LHCN-M2 (cell line): ENCODE measurements at regions not wholly inside any gene's neighbourhood (a gene's known extent, or its start where the extent isn't known, plus 50 kb on each side); places are given as distances from the start of the nearest gene placed in this dataset.

Experiments used
- DNase-seq: peaks from one replicate; pipeline ENCODE4 v3.0.0-alpha.2; 2012; ENCODE audit warnings: low read depth

DNA sequence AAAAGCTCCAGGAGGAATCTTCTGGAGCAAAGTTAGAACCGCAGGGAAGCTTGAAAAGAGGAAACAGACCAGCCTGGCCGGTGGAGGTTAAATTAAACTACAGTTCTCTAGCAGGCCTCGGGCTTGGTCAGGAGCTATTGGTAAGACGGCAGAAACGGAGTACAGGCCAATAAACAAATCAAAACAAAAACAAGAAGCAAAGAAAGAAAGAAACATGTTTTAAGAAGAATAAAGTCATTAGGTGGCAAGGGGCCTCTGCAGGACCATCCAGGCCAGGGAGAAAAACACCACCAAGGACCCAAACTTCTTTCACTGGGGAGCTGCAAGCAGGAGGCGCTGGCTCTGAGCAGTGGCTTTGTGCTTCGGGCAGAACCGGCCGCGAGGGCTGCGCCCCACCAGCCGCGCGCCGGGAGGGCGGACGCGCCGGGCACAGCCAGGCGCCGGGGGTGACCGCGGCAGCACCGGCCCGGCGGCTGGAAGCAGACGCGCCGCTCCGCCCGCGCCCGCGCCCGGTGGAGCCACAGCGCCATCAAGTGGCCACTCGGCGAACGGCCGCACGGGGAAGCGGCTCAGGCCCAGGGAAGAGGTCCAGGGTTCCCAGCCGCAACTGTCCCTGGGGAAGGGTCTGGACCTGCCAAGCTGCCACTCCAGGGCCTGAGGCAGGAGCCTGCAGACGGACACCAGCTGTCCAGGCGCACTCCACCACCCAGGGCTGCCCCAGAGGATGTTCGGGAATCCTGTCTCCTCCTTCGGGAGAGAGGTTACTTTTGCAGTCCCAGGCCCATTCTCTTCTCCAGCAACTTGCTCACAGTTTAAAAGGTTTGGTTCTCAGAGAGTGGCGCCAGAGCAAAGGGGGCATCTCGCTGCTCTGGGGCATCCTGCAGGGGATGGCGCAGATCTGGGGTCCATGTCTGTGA is 419.4 kb downstream of the SOX9 start:
- peak; percentile 81 for DNase-seq

DNA sequence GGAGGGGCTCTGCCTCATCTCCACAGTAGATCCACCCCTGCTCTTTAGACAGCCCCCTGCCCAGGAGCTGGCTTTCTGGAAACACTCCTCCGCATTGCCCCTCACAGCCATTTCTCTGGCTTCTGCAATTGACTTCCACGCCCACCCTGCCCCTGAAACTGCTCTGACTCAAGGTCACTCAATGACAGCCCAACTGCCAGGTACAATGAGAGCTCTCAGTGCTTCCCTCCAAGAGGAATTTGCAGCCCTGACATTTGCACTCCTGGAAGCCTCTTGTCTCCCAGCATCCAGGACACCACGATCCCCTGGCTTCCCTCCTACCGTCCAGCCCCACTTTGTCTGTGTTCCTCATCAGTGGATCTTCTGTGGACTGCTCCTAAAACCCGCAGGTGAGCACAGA is 421.5 kb downstream of the SOX9 start:
- DNase-seq = no peak

DNA sequence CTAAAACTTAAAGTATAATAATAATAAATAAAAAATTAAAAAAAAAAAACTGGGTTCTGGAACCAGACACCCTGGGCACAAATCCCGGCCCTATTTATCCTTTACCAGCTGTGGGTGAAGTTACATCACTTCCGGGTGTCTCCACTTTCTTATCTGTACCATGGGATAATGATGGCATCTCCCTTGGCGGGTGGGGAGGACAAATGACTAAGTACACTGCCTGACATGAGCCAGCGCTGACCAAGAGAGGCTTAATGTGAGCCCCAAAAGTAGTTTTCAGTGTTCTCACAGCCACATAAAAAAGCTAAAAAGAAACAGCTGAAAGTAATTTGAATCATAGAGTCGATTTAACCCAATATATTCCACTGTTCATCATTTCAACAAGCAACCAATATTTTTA is 424.9 kb downstream of the SOX9 start:
- DNase-seq = peak; percentile 87

DNA sequence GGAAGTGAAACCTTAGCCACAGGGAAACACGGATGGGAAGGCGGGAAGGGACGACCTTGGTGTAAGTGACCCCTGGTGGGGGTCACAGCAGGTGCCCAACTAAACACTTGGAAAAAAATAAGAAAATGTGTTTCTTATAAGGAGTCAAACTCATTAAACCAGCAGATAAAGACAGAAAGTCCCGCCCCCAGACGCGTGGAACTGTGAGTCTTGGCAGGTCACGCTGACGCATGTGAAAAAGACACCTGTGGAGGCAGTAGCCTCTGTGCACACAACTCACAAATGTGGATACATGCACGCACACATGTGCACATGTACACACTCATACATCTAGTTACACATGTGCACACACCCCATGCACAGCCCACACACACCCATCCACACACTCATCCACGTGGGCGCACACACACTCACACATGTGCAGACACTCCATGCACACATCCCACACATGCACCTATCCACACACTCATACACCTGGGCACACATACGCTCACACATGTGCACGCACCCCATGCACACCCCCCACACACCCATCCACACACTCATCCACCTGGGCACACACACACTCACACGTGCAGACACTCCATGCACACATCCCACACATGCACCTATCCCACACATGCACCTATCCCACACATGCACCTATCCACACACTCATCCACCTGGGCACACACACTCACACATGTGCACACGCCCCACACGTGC is 432.4 kb downstream of the SOX9 start:
- DNase-seq = no peak

DNA sequence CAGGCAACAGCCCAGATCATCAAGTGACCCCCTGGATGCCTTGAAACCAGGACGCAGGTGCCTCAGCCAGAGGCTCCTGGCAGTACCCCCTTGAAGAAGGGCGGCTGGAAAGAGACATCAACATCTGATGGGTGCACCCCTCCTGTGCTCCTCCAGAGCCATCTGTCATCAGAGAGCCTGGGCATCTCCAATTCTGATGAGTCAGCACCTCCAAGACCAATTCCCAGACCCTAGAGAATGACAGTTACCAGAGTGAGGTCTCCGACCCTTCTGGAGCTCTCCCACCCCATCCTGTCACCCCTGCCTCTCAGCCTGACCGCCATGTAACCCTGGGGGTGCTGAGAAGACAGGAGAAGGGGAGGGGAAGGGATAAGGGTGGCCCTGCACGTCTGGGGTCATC is 433.7 kb downstream of the SOX9 start:
- DNase-seq = no peak

DNA sequence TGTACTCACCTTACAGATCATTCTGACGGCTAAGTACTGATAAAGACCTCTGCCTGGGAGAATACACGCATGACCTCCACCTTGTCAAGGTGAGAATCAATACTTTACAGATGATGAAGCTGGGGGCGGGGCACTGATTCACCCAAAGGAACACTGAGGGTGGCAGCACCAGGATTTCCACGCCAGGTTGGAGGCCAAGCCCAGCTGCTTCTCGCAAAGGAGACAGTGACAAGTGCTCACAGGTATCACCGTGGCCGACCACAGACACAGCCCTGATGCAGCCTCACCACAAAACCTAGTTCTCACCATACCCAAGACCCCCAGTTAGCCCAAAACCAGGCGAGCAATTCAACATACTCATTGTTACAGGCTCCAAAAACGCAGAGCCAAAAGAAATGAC is 434.2 kb downstream of the SOX9 start:
- DNase-seq = no peak

DNA sequence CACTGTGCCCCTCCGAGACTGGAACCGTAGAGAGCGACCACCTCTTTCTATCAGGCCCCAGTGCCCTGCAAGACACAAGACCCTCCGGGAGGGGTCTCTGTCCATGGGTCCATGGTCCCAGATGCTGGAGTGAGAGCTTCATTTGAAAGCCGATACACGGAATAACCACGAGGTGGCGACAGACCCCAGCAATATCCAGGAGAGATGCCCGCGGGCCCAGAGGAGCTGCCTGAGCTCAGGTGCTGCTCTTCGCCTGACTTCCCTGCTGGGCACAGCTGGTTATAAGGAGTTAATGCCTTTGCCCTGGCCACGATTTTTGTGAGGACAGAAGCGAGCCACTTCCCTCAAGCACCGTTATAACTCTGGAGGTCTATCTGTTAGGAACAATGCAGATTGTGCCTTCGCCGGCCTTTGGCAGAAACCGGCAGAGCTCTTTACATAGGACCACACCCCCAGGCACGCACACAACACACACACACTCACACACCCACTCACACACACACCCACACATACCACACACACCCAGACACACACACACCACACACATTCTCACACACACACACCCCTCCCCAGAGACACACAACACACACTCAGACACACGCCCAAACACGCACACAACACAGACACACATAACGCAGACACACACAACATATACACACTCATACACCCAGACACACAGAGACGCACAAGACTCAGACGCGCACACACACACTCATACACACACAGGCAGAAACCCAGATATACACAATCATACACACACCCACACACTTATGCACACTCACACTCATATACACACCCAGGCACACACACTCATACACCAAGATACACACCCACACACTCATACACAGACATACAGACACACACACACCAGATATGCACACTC is 436.4 kb downstream of the SOX9 start:
- DNase-seq = peak; percentile 51

DNA sequence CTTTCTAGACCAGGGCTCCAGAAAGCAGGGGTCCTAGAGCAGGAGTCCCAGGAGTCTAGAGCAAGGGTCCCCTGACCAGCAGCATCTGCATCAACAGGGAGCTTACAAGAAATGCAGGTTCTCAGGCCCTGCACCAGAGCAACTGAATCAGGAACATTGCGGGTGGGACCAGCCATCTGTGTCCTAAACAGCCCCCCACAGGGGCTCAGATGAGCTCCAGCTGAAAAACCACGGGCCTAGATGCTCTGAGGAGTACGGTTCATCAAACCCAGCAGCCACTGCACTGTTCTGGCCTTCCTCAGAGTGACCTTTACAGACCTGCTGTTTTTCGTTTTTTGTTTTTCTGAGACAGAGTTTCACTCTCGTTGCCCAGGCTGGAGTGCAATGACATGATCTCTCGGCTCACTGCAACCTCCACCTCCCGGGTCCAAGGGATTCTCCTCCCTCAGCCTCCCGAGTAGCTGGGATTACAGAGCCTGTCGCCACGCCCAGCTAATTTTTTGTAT is 438.2 kb downstream of the SOX9 start:
- no peak for DNase-seq

DNA sequence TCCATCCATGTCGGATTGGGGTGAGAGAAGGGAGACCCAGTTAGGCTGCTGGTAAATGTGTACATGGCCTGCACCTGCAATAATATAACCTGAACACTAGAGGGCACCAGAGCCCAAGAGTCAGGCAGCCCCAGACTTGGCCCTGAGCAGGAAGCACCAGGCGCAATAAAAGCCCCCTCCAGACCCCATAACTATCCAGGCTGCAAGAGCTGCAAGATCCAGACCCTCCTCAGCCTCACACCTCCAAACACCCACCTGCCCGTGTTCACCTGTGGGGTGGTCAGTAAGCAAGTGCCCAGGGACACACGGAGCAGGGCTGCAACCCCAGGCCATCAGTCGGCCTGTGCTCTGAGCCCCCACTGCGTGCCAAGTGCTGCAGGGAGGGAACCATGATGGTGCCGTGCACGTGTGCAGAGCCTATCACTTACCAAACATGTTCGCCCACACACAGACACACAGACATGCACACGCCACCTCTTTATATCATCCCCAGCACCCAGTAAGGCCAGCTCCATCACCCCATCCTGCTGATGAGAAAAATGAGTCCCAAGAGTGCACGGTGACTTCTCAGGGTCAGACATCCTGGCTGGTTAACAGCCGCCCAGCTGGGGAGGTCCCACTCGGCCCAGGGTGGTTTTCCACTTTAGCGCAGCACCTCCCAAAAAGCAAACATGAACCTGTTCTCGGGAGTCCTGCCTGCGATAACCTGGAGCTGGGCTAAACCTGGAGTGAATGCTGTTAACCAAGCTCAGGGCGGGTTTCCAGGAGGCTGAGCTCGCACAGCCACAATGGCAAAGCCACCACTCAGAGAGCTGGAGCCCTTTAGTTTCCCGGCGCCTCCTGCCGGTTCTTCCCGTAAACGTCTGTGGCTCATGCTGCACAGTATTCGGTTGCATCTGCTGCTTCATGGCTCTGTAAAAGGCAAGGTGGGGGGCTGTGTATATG is 439.8 kb downstream of the SOX9 start:
- DNase-seq = peak; percentile 30

DNA sequence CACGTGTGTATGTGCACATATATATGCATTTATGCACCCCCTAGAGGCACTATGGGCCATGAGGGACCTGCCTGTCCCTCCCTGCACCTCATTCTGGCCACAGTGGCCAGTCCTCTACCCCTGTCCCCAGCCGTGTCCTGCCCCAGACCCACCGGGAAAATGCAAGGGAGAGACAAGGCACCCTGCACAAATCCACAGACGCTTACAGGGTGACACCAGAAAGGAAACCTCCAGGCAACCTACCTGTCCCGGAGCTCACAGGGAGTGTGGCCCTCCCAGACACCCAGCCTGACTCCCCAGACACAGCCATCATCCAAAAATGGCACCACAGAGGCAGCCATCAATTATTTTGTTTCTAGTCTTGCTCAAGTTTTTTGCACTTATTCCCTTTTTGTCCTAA is 440.4 kb downstream of the SOX9 start:
- DNase-seq = no peak

DNA sequence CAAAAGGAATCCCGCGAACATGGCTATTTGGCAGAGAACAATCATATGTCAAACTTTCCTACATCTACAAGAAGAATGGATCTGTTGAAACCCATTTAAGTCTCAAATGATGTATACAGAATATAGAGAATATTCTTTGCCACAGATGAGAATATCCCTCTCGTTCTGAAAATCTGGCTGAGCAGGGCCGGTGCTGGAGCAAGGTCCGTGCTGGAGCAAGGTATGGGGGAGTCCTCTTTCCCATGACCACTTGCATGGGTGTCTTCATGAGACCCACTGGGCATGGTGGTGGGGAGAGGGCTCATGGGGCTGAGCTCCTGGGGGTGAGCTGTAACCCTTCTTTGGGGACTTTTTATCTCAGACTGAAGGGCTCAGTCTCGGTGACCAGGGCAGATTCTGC is 440.9 kb downstream of the SOX9 start:
- no peak for DNase-seq

DNA sequence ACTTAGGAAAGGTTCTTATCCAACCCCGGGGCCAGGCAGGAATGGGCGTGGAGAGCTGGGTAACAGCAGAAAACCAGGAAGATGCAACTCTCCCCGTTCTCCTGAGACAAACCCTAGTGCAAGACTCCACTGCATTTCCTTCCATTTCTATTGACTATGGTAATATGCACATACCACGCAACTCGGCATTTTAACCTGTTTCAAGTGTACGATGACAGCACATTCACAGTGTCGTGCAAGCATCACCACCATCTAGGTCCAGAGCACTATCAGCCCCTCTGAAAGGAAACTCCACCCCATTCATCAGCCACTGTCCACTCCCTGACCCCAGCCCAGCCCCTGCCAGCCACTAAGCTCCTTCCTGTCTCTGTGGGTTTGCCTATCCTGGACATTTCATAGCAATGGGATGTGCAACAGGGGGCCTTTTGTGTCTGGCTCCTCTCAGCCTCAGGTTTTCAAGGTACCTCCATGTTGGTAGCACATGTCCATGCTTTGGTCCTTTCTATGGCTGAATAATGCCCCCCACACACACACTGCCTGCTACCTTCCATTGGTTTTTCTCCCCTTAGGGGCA is 441.9 kb downstream of the SOX9 start:
- no peak for DNase-seq

DNA sequence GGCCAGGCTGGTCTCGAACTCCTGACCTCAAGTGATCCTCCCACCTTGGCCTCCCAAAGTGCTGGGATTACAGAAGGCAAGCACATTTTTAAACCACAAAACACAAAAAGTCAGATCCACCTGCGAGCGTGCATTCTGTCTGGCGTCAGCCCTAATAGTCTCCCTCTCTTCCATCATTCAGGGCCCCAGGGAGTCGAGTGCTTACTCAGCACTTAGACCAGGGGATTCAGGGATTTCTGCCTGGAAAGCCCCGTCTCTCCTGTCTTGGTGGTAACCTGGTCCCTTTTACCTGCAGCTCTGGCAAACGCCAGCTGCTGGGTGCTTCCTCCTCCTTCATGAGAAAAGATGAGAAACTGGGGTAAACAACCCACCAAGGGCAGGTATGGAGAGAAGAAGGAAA is 443.1 kb downstream of the SOX9 start:
- DNase-seq = no peak

DNA sequence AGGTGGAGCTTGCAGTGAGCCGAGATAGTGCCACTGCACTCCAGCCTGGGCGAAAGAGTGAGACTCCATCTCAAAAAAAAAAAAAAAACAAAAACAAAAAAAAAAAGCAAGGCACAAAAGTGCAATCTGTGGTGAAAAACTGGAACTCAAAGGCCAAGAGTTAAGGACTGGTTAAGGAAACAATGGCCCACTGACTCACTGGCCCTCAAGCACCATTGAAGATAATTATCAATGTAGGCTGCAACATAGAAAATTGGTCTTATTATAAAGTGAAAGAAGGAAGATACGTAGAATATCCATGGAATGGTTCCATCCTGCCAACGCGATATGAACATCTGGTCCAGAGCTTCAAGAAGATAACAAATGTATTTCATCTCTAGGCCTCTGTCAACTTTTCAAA is 444.2 kb downstream of the SOX9 start:
- DNase-seq = no peak

DNA sequence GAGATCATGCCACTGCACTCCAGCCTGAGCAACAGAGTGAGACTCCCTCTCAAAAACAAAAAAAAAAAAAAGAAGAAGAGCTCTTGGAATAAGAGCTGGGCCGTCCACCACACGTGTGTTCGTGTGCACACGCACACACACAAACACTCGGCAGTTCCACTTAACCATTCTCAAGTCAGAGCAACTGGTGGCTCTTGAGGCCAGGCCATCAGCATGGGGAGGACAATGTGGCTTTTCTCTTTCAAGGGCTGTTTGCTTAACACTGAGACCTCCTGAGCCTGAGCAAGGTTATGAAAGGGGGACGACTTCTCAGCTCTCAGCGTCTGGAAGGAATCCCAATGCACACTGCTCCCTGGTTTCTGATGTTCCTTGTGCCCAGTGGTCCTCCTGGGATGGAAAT is 444.9 kb downstream of the SOX9 start:
- no peak for DNase-seq

DNA sequence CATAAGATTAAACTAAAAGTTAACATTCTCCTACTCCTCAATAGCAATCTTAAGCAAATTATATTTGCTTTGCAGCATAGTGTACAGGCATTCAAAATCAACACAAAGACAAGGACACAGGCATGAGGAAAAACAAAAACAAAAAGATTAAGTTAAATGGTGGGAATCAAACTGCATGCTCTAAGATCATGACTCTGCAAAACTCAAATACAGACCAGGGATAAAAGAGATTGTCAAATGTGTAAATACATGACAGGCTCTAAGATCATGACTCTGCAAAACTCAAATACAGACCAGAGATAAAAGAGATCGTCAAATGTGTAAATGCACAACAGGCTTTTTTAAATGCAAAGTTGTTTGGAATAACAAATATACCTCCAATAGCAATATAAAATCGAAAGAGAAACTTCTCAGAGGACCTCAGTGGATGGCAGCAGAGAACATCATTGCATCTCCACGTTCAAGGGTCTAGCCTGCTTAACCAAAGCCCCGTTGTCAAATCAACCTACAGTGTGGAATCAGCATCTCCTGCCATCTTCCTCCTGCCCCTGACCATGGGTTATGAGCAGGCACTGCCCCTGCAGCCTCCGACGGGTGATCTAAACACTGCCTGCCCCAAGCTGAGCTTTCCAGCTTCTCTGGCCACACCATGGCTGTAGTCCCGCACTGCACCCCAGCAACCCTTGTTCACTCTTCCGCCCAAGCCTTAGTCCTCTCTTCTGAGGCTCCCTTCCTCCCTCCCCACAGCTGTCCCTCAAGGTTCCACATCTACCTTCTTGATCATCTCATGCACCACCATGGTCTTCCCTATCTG is 446.1 kb downstream of the SOX9 start:
- no peak for DNase-seq

DNA sequence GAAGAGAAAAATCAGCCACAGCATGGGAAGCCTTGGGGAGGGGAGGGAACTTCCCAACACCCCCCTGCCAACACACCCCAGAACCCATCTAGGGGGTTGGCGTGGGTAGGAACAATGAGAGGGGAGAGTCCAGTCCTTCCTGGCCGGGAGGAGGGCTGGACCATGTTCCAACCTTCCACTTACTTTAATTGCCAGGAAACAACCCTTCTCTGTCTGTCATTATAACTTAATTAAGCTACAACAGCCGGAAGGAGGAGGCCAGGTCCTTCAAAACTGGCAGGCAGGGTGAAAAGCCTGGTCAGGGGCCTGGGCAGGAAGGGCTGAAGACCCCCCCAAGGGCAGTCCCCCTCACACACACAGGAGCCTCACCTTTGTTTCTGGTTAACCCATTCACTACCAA is 447.0 kb downstream of the SOX9 start:
- no peak for DNase-seq

DNA sequence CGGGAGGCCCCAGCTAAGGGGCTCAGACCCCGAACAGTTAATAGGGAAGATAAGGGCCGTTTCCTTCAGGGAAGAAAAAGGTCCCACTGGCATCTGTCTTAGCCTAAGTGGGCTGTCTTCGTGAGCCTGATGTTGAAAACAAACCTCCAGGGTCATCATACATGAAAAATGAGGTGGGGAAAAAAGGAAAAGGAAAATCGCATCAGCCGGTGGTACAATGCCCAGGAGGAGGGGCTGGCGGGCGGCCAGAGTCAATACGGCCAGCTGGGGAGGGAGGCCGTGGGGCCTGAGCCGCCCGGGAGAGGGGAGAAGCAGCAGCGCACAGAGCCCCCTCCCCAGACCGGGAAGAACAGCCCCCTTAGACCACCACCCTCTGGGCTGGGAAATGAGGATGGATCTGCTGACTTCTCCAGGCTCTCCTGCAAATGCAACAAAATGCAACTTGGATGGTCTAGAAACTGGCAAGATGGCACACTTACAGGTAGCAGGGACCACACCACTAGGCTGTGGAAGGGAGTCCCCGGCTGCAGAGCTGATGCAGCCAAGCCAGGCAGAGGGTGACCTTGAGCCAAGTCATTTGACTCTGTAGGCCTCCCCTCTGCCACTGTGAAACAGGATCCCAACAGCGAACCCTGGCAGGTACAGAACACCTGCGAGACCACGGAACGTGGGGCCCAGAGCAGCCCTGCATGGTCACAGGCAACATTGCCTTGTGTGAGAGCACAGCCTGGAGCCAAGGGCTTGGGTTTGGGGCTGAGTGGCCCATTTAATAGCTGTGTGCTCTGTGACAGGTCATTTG is 448.5 kb downstream of the SOX9 start:
- DNase-seq = no peak
